ENCODE measurements at regions not wholly inside any gene's neighbourhood (a gene's known extent, or its start where the extent isn't known, plus 50 kb on each side); places are given as distances from the start of the nearest gene placed in this dataset.

GRCh38 chr2:198645816-198646215, 811.9 kb downstream of the SATB2 start:
- Histone ChIP-seq H3K36me3 (ENCODE audit: control insufficient read depth in 2 of 2, insufficient read depth in 1 of 2, low read length in 2 of 2) (no peaks in the 10 kb centered on the region), H3K27ac (ENCODE audit: extremely low read depth, low read depth, low read length) (no peak overlapping the region), H3K4me1 (ENCODE audit: control insufficient read depth, insufficient read depth, low read length) (no peaks in the 10 kb centered on the region), H3K9me3 (ENCODE audit: control insufficient read depth, insufficient read depth, low read depth, low read length) (no peaks in the 10 kb centered on the region), H3K4me3 (ENCODE audit: low read depth, low read length) (no peak overlapping the region)
- TF ChIP-seq ZBTB10 (tag by site-specific recombination; IDR thresholded peaks at IDR 0.05) = no peak
- POLR2A ChIA-PET = no interaction called here
- CTCF ChIA-PET = no interaction called here

DNA sequence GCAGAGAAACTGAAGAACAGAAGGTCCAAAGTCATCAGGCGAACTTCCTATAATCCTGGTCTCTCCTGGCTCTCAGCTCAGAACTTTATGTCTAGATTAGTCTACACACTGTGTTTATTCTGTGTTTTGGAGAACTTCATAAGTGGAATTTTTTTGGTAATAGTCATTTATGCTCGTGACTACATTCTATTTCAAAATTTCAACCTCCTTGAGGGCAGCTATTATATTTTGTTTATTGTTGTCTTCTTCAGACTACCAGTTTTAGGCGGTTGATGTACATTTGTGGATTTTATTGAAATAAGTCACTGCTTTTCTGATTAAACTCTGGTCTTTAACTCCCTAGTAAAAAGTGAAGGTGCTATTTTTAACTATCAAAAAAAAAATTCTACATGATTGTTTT, 816.6 kb downstream of the SATB2 start:
- Histone ChIP-seq H3K4me3 (ENCODE audit: low read depth, low read length) (no peak overlapping the region), H3K27ac (ENCODE audit: extremely low read depth, low read depth, low read length) (no peak overlapping the region), H3K36me3 (ENCODE audit: control insufficient read depth in 2 of 2, insufficient read depth in 1 of 2, low read length in 2 of 2) (no peaks in the 10 kb centered on the region), H3K4me1 (ENCODE audit: control insufficient read depth, insufficient read depth, low read length) (no peaks in the 10 kb centered on the region), H3K9me3 (ENCODE audit: control insufficient read depth, insufficient read depth, low read depth, low read length) (no peaks in the 10 kb centered on the region)
- POLR2A ChIA-PET = no interaction called here
- TF ChIP-seq ZNF529 (tag by site-specific recombination; IDR thresholded peaks at IDR 0.05; ENCODE audit: insufficient replicate concordance) = no peak
- no peak for TF ChIP-seq ZNF324 (tag by site-specific recombination; IDR thresholded peaks at IDR 0.05)
- no peak for TF ChIP-seq REST (tag by site-specific recombination; IDR thresholded peaks at IDR 0.05)
- TF ChIP-seq ZNF426 (tag by site-specific recombination; IDR thresholded peaks at IDR 0.05) = no peak
- TF ChIP-seq TCF7L2 (IDR thresholded peaks at IDR 0.05; ENCODE audit: borderline replicate concordance, low read depth, low read length) = no peak
- no peak for TF ChIP-seq ZNF792 (tag by site-specific recombination; IDR thresholded peaks at IDR 0.05)
- TF ChIP-seq ZNF514 (tag by site-specific recombination; IDR thresholded peaks at IDR 0.05) = no peak
- TF ChIP-seq SP7 (tag by site-specific recombination; IDR thresholded peaks at IDR 0.05) = no peak
- TF ChIP-seq, protein P1, sequence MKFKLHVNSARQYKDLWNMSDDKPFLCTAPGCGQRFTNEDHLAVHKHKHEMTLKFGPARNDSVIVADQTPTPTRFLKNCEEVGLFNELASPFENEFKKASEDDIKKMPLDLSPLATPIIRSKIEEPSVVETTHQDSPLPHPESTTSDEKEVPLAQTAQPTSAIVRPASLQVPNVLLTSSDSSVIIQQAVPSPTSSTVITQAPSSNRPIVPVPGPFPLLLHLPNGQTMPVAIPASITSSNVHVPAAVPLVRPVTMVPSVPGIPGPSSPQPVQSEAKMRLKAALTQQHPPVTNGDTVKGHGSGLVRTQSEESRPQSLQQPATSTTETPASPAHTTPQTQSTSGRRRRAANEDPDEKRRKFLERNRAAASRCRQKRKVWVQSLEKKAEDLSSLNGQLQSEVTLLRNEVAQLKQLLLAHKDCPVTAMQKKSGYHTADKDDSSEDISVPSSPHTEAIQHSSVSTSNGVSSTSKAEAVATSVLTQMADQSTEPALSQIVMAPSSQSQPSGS (tag by site-specific recombination; IDR thresholded peaks at IDR 0.05; ENCODE audit: low read depth) = no peak
- no peak for TF ChIP-seq ZNF146 (tag by site-specific recombination; IDR thresholded peaks at IDR 0.05)
- TF ChIP-seq PRDM1 (tag by site-specific recombination; IDR thresholded peaks at IDR 0.05) = no peak
- TF ChIP-seq TSHZ1 (tag by site-specific recombination; IDR thresholded peaks at IDR 0.05; ENCODE audit: borderline replicate concordance) = no peak
- TF ChIP-seq ZBTB20 (tag by site-specific recombination; IDR thresholded peaks at IDR 0.05) = no peak
- CTCF ChIA-PET = interaction anchor here (1.5 kb wide), 1 partner anchor 16 kb away, joined by 7 read pairs; no protein-coding TSS in a partner anchor
